ENCODE measurements at regions not wholly inside any gene's neighbourhood (a gene's known extent, or its start where the extent isn't known, plus 50 kb on each side); places are given as distances from the start of the nearest gene placed in this dataset.
"Not testable (repeated sequence)": the region's sequence is repeated elsewhere in the genome, so short reads cannot be mapped to it uniquely, and the experiment has no call there.

- TF ChIP-seq SRSF9 (IDR thresholded peaks at IDR 0.05; ENCODE audit: borderline replicate concordance, low read depth, low read length): no peak
- TF ChIP-seq KLF13 (tag; IDR thresholded peaks at IDR 0.05; ENCODE audit: borderline replicate concordance, low read depth): no peak
- BruUV-seq (replicated peaks): no TSS peak
- intact Hi-C loops (cut with micrococcal nuclease): no loop called here
- H3K9me3 ChIP-seq (replicated peaks; ENCODE audit: control insufficient read depth, insufficient read depth, low read depth, low read length): 0 out of 2 replicates have a peak, but pooled peaks cover 4% of the 10 kb centered on the region
- H3K4me2 ChIP-seq (ENCODE audit: insufficient read depth, low read length): no peak overlapping the region
- H3K4me3 ChIP-seq: no peak overlapping the region
- POLR2A ChIA-PET: no interaction called here
- H3K4me1 ChIP-seq (replicated peaks in 1 of 2; ENCODE audit: control insufficient read depth in 2 of 2, insufficient read depth in 2 of 2, low read length in 2 of 2): no peaks in the 10 kb centered on the region
- H3K79me2 ChIP-seq (ENCODE audit: control insufficient read depth, insufficient read depth, low read length): no peaks in the 10 kb centered on the region
- no peak overlapping the region for H3K9ac ChIP-seq (ENCODE audit: insufficient read depth in 1 of 2, low read depth in 2 of 2, low read length in 2 of 2)
- CTCF ChIA-PET (ENCODE audit: low intra/inter-chr PET ratio): no interaction called here
- H2AFZ ChIP-seq (ENCODE audit: low read depth, low read length): no peak overlapping the region
- no peaks in the 10 kb centered on the region for H3K36me3 ChIP-seq (ENCODE audit: control insufficient read depth, insufficient read depth, low read length)
- no peaks in the 10 kb centered on the region for H3K9me1 ChIP-seq (ENCODE audit: control insufficient read depth, insufficient read depth, low read length)
- in situ Hi-C loops (cut with MboI): no loop called here
- FAIRE-seq (no peak), DNase-seq (ENCODE audit: extremely low read depth in 1 of 4, low spot score in 3 of 4) (no peak), ATAC-seq (no peak)
- no peaks in the 10 kb centered on the region for H4K20me1 ChIP-seq (replicated peaks; ENCODE audit: control insufficient read depth, insufficient read depth, low read length)
- no peaks in the 10 kb centered on the region for H3K27me3 ChIP-seq (ENCODE audit: control insufficient read depth in 2 of 2, insufficient read depth in 2 of 2, low read length in 2 of 2)
- H3K27ac ChIP-seq (ENCODE audit: extremely low read depth, low read depth, low read length): no peak overlapping the region
Observed at GRCh38 chr17:63024716-63025115, 58.7 kb downstream of the TANC2 start.

DNA sequence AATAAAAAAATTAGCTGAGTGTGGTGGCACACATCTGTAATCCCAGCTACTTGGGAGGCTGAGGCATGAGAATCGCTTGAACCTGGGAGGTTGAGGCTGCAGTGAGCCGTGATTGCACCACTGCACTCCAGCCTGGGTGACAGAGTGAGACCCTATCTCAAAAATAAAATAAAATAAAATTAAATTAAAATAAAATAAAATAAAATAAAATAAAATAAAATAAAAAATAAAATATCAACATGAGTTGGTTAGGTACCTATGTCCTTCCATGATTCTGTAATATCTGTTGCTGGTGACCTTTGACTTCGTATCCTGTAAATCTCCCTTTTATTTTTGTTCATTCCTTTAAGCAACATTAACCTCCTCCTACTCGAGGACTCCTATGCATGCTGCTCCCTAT is 59.6 kb downstream of the TANC2 start:
- H3K4me2 ChIP-seq (ENCODE audit: insufficient read depth, low read length); H4K20me1 ChIP-seq (replicated peaks; ENCODE audit: control insufficient read depth, insufficient read depth, low read length); in situ Hi-C loops (cut with MboI); DNase-seq (ENCODE audit: extremely low read depth in 1 of 4, low spot score in 3 of 4); H2AFZ ChIP-seq (ENCODE audit: low read depth, low read length); H3K9me3 ChIP-seq (replicated peaks; ENCODE audit: control insufficient read depth, insufficient read depth, low read depth, low read length); H3K27me3 ChIP-seq (ENCODE audit: control insufficient read depth in 2 of 2, insufficient read depth in 2 of 2, low read length in 2 of 2); ATAC-seq; CTCF ChIA-PET (ENCODE audit: low intra/inter-chr PET ratio); H3K4me1 ChIP-seq (replicated peaks in 1 of 2; ENCODE audit: control insufficient read depth in 2 of 2, insufficient read depth in 2 of 2, low read length in 2 of 2); H3K9me1 ChIP-seq (ENCODE audit: control insufficient read depth, insufficient read depth, low read length); H3K27ac ChIP-seq (ENCODE audit: extremely low read depth, low read depth, low read length); FAIRE-seq; H3K9ac ChIP-seq (ENCODE audit: insufficient read depth in 1 of 2, low read depth in 2 of 2, low read length in 2 of 2); H3K36me3 ChIP-seq (ENCODE audit: control insufficient read depth, insufficient read depth, low read length); BruUV-seq (replicated peaks); H3K79me2 ChIP-seq (ENCODE audit: control insufficient read depth, insufficient read depth, low read length); H3K4me3 ChIP-seq; intact Hi-C loops (cut with micrococcal nuclease); POLR2A ChIA-PET: not testable (repeated sequence)
- 34% methylated on average over 4 of the region's 4 CpGs for WGBS (ENCODE audit: insufficient coverage, low coverage, missing lambda C conversion rate)
